CD4-positive, alpha-beta T cell (primary cell): ENCODE measurements at regions not wholly inside any gene's neighbourhood (a gene's known extent, or its start where the extent isn't known, plus 50 kb on each side); places are given as distances from the start of the nearest gene placed in this dataset.

Experiments used
- ATAC-seq: fragments of 200-7000 bp; cut with Tn5 transposase; one replicate; pipeline ENCODE4 v1.10.0; 2022; ENCODE audit warnings: mild to moderate bottlenecking; ENCODE audit not compliant: poor library complexity
- CTCF ChIA-PET: fragments of 350-600 bp; sonication (Branson Sonifier 250); formaldehyde crosslinking; loops from one replicate; lab custom pipeline; 2021; ENCODE audit warnings: antibody characterized with exemption, inconsistent platforms; lab: Charles Lee
- POLR2A ChIA-PET: fragments of 350-600 bp; sonication (Branson Sonifier 250); formaldehyde crosslinking; loops from one replicate; lab custom pipeline; 2021; ENCODE audit warnings: antibody characterized with exemption, inconsistent platforms; lab: Charles Lee
- DNase-seq, 14 experiments: peaks; one replicate each; pipeline ENCODE4 v3.0.0-alpha.2; 2013 to 2020; ENCODE audit warnings: mixed read lengths in 2 of 14
- H3K27ac ChIP-seq, 2 donors: one replicate each; pipeline versions ENCODE4 v1.5.1 to v1.7.0; 2013; ENCODE audit warnings: low read length in 2 of 2, low read depth in 1 of 2, mild to moderate bottlenecking in 1 of 2
- H3K27me3 ChIP-seq, 2 experiments: 1 replicate in 1 of 2; 2 replicates in 1 of 2; pipeline versions ENCODE4 v1.6.1 to v1.7.0; 2013; ENCODE audit warnings: low read length in 2 of 2, control low read depth in 1 of 2, mild to moderate bottlenecking in 1 of 2, moderate library complexity in 1 of 2; ENCODE audit not compliant: insufficient read depth in 2 of 2, control insufficient read depth in 1 of 2
- H3K36me3 ChIP-seq: one replicate; pipeline ENCODE4 v1.6.1; 2013; ENCODE audit warnings: low read length, control low read depth; ENCODE audit not compliant: insufficient read depth
- H3K4me1 ChIP-seq: one replicate; pipeline ENCODE4 v1.6.1; 2013; ENCODE audit warnings: low read length, control low read depth; ENCODE audit not compliant: insufficient read depth
- H3K4me3 ChIP-seq: one replicate; pipeline ENCODE4 v1.5.1; 2013; ENCODE audit warnings: mild to moderate bottlenecking, low read length, moderate library complexity
- H3K9me3 ChIP-seq, 2 experiments: 1 replicate in 1 of 2; 2 replicates in 1 of 2; pipeline versions ENCODE4 v1.6.1 to v1.7.0; 2013; ENCODE audit warnings: low read length in 2 of 2, mild to moderate bottlenecking in 2 of 2, control low read depth in 1 of 2, moderate library complexity in 1 of 2; ENCODE audit not compliant: control insufficient read depth in 1 of 2, insufficient read depth in 1 of 2
- H3K27ac Mint-ChIP-seq: one replicate; pipeline ENCODE4 v1.8.0; 2020; ENCODE audit warnings: mixed read lengths
- H3K27me3 Mint-ChIP-seq: one replicate; pipeline ENCODE4 v1.8.0; 2021; ENCODE audit warnings: mixed read lengths
- H3K36me3 Mint-ChIP-seq: one replicate; pipeline ENCODE4 v1.8.0; 2021; ENCODE audit warnings: low read depth, mixed read lengths
- H3K4me1 Mint-ChIP-seq: one replicate; pipeline ENCODE4 v1.8.0; 2021; ENCODE audit warnings: low read depth, mixed read lengths
- H3K4me3 Mint-ChIP-seq: one replicate; pipeline ENCODE4 v1.8.0; 2020; ENCODE audit warnings: mild to moderate bottlenecking, mixed read lengths
- H3K9me3 Mint-ChIP-seq: one replicate; pipeline ENCODE4 v1.8.0; 2020; ENCODE audit warnings: mixed read lengths
- intact Hi-C, 2 experiments: fragments of 100-400 bp; cut with DNase I in 1 of 2; cut with micrococcal nuclease in 1 of 2; formaldehyde crosslinking; loops; one replicate each; pipeline versions ENCODE4 v1.15.1 to v1.9.0; 2023 to 2025; cut with DNase I, micrococcal nuclease
- TF ChIP-seq, protein P1 (sequence below): fragments of 200-600 bp; IDR thresholded peaks from one replicate; pipeline ENCODE4 v1.8.0; 2022; ENCODE audit warnings: antibody characterized with exemption, mild to moderate bottlenecking

DNA sequence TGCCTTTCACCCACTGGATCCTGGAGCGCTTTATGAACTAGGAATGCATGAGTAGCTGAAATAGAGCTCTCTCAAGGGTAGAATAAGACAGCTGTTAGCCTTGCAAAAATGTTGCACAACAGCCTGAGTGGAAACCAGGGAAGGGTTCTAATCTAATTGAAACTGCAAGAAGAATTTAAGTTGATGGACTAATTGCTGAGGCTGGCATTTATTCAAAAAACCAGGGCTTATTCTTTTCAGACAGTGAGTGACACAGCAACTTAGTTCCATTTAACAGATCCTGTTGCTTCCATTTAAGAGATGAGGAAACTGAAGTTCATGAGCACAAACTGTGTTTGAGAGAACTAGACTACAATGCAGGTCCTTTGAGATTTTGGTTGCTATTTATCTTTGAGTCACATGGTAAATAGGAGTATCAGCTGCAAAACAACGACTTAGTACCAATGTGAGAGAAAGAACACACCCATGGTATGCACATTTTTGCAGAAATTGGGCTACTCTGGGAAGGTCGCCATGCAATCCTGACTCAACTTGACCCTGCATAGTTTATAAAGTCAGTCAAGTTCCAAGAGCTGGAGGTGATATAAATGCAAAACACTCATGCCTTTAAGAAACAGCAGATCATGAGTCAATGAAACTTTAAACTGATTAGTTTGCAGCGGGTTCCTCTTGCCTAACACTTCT, 76.4 kb upstream of the PARD3B start:
- H3K27me3 Mint-ChIP-seq, result peaks cover 25% of the 10 kb centered on the region
- intact Hi-C loops, result no loop called here
- no peaks in the 10 kb centered on the region for H3K9me3 Mint-ChIP-seq
- no peaks in the 10 kb centered on the region for H3K4me1 Mint-ChIP-seq
- H3K36me3 Mint-ChIP-seq, result no peaks in the 10 kb centered on the region
- Histone ChIP-seq H3K4me3 (no peak overlapping the region), H3K27me3 (no peaks in the 10 kb centered on the region), H3K36me3 (no peaks in the 10 kb centered on the region), H3K4me1 (no peaks in the 10 kb centered on the region), H3K27ac (no peak overlapping the region), H3K9me3 (no peaks in the 10 kb centered on the region)
- ChIA-PET CTCF (no interaction called here), POLR2A (interaction anchor here (0.7 kb wide), 1 partner anchor 10 kb away, joined by 3 read pairs; no protein-coding TSS in a partner anchor)
- no peak overlapping the region for H3K27ac Mint-ChIP-seq
- TF ChIP-seq, protein P1, sequence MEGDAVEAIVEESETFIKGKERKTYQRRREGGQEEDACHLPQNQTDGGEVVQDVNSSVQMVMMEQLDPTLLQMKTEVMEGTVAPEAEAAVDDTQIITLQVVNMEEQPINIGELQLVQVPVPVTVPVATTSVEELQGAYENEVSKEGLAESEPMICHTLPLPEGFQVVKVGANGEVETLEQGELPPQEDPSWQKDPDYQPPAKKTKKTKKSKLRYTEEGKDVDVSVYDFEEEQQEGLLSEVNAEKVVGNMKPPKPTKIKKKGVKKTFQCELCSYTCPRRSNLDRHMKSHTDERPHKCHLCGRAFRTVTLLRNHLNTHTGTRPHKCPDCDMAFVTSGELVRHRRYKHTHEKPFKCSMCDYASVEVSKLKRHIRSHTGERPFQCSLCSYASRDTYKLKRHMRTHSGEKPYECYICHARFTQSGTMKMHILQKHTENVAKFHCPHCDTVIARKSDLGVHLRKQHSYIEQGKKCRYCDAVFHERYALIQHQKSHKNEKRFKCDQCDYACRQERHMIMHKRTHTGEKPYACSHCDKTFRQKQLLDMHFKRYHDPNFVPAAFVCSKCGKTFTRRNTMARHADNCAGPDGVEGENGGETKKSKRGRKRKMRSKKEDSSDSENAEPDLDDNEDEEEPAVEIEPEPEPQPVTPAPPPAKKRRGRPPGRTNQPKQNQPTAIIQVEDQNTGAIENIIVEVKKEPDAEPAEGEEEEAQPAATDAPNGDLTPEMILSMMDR, result no peak
- H3K4me3 Mint-ChIP-seq, result no peak overlapping the region
- DNase-seq (no peak), ATAC-seq (no peak)

DNA sequence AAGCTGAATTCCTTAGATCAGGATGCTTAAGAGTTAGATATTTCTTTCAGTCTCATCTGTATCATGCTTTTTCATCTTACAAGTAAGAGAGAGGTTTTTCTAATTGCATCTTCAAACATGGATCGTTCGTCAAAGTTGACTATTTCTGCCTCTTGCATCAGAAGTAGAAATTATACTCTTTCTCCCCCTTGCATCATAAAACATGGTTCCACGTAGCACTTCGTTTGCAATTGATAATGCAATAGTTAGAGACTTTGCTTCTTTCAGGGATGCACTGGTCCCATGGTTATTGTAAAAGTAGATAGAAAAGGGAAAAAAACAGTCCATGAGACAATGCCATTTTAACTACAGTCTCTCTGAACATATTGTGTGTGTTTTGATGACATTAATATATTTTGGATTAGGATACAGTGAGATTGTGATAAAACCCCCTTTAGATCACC, 75.1 kb upstream of the PARD3B start:
- POLR2A ChIA-PET, result no interaction called here
- no peak for DNase-seq
- no peaks in the 10 kb centered on the region for H3K27me3 ChIP-seq
- H3K9me3 ChIP-seq, result no peaks in the 10 kb centered on the region
- intact Hi-C loops, result no loop called here
- no peaks in the 10 kb centered on the region for H3K4me1 ChIP-seq
- no peaks in the 10 kb centered on the region for H3K36me3 ChIP-seq
- H3K27ac ChIP-seq, result no peak overlapping the region
- H3K36me3 Mint-ChIP-seq, result no peaks in the 10 kb centered on the region
- peaks cover 33% of the 10 kb centered on the region for H3K27me3 Mint-ChIP-seq
- ATAC-seq, result no peak
- CTCF ChIA-PET, result no interaction called here
- H3K9me3 Mint-ChIP-seq, result no peaks in the 10 kb centered on the region
- H3K4me3 ChIP-seq, result no peak overlapping the region
- no peak overlapping the region for H3K27ac Mint-ChIP-seq
- H3K4me3 Mint-ChIP-seq, result no peak overlapping the region
- no peaks in the 10 kb centered on the region for H3K4me1 Mint-ChIP-seq
- TF ChIP-seq, protein P1, result no peak

DNA sequence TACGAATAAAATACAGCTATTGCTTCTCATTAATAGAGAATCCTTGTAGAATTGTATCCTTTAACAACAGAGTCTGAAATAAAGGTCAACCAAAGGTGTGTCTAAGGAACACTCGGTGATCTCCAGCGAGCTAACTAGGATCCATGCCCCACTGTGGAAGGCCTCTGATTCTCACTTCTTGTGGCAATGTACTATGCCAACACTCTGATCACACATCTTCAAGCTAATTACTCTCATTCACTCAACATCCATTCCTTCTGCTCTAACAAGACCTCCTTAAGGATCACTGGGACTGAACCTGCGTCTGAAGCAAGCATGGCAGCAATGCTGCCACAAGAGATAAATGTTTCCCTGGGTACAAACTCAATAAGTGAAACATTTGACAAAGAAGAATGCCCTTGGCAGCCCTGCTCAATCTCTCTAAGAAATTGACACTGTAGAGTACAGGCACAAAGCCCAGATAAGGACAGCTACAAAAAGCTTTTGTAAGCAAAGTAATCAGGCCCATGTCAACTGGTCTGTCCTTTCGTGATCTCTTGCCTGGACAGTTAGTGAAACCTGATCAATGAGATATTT, 74.6 kb upstream of the PARD3B start:
- TF ChIP-seq, protein P1, result no peak

More for the DNA sequence above, 74.6 kb upstream of the PARD3B start:
- ChIA-PET CTCF (no interaction called here), POLR2A (no interaction called here)
- no peak for DNase-seq
- no peak overlapping the region for H3K27ac Mint-ChIP-seq
- no peaks in the 10 kb centered on the region for H3K4me1 Mint-ChIP-seq
- H3K4me3 Mint-ChIP-seq, result no peak overlapping the region
- Histone ChIP-seq H3K4me1 (no peaks in the 10 kb centered on the region), H3K36me3 (no peaks in the 10 kb centered on the region), H3K9me3 (no peaks in the 10 kb centered on the region), H3K27ac (no peak overlapping the region), H3K27me3 (no peaks in the 10 kb centered on the region), H3K4me3 (no peak overlapping the region)
- no peaks in the 10 kb centered on the region for H3K36me3 Mint-ChIP-seq
- H3K9me3 Mint-ChIP-seq, result no peaks in the 10 kb centered on the region
- intact Hi-C loops, result no loop called here
- peaks cover 34% of the 10 kb centered on the region for H3K27me3 Mint-ChIP-seq
- no peak for ATAC-seq
